T-helper 2 cell (primary cell): ENCODE measurements at regions not wholly inside any gene's neighbourhood (a gene's known extent, or its start where the extent isn't known, plus 50 kb on each side); places are given as distances from the start of the nearest gene placed in this dataset.

Source experiments
- DNase-seq, 5 experiments: peaks; one replicate each; pipeline versions ENCODE4 v3.0.0 to v3.0.0-alpha.2; 2012 to 2022

DNA sequence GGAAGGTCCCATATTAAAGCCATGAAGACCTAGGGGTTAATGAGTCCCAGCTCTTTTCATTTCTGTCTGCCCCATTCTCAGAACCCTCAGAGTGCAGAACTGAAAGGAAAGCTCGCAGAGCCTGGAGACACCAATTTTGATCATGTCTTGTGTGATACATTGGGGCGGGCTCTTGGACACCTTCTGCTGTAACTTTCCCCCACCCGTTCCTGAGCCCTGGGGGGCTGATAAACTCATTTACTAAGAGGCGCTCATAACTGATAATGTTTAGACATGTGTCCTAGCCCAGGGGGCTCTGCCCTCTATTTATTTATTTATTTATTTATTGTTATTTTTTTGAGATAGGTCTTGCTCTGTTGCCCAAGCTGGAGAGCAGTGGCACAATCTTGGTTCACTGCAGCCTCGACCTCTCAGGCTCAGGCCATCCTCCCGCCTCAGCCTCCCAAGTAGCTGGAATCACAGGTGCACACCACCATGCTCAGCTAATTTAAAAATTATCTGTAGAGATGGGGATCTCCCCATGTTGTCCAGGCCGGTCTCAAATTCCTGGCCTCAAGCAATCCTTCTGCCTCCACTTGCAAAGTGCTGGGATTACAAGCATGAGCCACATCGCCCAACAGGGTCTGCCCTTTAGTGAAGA lies 72.4 kb upstream of the HAAO start:
- no peak for DNase-seq

DNA sequence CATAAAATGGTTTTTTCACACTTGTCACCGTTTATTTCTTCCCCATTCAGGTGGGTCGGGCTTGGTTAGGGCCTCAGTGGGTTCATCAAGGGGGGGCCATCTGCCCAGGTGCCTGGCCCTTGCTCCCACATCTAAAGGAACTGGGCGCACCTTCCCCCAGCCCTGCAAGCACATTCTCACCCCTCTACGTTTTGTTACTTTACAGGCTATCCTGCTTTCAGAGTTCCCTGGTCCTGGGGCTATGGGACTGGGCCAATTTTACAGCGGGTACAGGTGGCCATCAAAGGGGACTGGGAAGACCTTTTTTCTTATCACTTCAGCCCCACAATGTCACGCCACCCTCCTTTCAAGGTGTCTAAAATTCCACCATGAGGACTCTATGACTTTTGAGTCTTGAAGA lies 71.8 kb upstream of the HAAO start:
- DNase-seq, result no peak

DNA sequence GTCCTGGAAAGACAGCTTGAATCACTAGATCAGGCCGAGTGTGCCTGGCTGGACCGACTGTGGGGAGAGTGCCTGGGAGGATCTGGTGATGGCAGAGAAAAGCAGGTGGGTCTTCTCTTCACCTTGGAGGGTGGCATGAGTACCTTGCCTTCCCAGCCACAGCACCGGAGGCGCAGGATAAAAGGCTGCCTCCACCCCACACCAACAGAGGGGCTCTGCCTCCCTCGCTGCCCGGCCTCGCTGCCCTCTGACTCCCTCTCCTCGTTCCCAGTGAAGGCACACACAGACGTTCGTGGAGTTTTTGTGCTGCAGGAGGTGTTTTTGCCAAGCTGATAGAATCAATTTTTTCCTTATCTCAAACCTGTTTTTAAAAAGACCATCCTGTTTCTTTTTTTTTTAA lies 71.4 kb upstream of the HAAO start:
- no peak for DNase-seq

DNA sequence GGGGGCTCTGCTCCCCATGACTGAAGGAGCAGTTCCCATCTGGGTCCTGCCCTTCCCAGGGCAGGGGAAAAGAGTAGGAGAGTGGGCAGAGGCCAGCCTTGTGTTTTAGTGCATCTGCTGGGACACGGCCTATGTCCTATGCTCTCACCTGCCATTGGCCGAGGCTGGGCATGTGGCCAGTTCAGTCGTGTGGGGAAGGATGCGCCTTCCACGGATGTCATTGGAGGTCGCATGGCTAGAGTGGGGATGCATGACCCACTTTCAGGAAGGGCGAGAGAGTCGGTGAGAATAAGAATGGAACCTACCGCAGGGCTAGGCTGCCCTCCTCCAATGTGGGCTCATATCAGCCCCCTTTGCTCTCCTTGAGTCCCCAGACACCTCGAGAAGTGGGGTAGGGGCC lies 70.9 kb upstream of the HAAO start:
- no peak for DNase-seq

DNA sequence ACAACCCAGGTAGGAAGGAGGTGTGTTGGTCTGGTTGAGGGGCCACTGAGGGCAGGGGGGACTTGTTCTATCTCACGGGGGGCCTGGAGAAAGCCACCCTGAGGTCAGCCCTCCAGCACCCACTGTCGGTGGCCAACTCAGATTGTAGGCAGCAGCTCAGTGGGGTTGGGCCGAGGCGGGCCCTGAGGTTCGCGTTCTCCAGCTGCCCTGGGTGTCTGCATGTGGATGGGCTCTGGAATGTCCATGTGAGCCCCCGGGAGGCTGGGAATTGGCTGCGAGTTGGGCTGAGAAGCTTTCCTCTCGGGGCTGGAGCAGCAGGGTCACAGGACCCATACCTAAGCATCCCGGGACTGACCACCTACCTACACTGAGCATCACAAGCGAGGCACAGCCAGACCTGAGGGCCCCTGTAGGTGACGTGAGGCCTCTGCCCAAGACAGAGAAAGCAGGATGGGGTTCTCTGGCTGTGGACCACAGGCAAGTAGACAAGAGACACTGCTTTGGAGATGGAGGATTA lies 70.3 kb upstream of the HAAO start:
- no peak for DNase-seq

DNA sequence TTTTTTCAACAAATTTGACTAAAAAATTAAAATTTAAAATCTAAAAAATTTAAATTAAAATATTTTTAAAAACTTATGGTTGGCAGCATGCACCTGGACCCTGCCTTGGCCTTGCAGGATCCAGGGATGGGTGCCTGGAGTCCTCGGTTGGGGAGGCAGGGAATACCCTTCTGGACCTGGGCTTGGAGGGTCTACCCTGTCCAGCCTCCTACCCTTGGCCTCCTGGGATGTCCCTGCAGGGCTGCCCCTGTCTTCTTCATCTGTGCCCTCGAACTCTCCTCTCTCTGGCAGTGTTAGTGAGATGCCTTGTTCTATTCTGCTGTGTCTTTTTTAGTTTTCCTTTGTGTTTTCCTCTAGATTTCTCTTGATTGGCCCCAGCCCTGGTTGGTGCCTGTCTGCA lies 68.9 kb upstream of the HAAO start:
- no peak for DNase-seq

DNA sequence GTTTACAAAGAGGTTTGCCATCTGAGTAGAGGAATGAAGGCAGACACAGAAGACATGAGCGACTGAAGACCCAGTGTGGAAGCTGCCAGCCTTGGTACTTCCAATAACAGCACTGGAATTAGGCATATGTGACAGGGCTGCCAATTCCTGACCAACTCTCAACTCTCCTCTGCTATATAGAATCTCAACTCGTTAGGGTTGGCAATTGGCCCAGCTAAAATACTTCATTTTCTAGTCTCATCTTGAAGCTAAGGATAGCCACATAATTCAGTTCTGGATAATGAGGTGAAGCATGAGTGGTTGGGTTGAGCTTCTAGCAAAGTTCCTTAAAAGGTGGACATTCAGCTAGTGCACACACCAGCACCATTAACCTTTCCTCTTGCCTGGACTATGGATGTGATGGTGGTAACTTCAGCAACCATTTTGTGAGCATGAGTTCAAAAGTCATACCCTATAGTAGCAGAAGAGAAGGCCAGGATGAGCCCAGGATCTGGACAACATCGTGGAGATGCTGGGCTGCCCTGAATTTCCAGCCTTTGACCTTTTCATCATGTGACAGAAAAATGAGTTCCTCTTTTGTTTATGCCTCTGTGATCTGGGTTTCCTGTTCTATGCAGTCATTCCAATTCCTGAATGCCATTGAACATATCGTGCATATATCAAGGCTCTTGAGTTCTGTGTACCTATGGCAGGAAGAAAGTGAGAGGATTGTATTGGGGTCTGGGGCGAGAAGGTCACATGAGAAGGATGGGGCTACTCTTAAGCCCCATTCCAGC lies 68.1 kb upstream of the HAAO start:
- no peak for DNase-seq

DNA sequence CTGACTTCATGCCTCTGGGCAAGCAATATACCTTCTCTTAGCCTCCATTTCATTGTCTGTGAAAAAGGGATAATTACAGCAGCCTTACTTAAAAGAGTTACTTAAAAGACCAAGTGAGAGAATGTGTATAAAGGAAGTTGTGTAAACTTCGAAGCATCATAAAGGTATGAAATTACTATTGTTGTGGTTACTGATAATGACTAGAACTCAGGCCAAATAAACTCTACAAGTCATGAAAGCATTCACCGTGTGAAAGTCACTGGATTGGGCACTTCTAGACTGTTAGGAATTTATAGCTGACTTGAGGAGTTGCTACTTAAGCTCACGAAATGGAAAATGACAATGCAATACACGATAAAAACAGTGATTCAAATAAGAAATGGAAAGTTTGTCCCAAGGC lies 67.4 kb upstream of the HAAO start:
- no peak for DNase-seq

DNA sequence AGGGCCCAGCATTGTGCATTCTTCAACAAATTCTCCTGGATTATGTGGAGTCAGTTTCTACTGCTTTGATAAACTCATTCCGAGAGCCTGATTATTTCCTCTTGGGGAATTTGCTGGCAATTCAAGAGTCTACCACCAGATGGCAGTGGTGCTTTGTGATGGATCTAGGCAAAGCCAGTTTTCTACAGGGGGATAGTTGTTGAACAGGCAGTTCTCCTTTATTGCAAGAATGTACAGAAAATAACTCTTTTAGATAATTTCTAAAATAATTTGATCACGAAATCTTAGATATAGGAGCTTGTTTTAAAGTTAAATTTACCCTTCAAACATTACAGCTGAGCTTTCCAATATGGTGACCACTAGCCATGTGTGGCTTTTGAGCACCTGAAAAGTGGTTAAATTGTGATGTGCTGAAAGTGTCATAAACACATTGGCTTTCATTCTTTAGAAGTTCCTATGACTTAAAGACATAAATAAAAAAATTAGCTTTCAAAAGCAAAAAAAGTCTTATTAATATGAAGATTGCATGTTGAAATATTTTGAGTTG lies 66.7 kb upstream of the HAAO start:
- DNase-seq, result peak in 3 of 5 experiments; percentile 20 to 47 (median 44)

DNA sequence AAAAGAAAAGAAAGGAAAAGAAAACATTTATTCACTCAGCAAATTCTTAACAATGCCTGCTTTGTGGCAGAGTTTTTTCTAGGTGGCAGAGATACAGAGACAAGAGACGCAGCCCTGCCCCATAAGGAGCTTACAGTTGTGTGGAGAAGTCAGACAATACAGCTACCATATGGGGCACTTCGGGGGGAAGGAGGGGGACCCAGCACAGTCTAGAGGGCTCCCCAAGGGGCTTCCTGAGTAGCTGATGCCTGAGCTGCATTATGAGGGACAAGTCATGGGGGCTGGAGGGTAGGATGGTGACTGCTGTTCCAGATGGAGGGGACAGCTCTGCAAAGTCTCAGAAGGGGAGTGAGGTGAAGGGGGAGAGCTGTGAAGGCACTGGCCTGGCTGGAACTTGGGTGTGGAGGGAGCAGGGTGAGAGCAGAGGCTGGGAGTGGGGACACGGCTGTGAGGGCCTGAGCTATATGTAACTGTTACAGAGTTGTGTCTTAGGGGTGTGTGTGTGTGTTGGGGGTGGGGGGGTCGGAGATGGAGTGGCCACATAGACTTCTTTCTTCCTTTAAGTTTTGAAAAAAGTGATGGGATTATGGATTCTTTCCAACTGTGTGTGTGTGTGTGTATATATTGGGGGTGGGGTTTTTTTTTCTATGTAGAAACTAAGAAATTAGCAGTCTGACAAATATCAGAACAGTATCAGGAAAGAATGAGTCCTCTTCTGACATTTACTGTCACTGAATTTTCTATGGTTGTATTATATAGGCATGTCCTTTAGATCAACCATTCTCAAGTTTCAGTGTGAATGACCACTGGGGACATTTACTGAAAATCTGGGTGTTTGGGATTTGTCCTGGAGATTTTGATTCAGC lies 66.0 kb upstream of the HAAO start:
- DNase-seq, result no peak

DNA sequence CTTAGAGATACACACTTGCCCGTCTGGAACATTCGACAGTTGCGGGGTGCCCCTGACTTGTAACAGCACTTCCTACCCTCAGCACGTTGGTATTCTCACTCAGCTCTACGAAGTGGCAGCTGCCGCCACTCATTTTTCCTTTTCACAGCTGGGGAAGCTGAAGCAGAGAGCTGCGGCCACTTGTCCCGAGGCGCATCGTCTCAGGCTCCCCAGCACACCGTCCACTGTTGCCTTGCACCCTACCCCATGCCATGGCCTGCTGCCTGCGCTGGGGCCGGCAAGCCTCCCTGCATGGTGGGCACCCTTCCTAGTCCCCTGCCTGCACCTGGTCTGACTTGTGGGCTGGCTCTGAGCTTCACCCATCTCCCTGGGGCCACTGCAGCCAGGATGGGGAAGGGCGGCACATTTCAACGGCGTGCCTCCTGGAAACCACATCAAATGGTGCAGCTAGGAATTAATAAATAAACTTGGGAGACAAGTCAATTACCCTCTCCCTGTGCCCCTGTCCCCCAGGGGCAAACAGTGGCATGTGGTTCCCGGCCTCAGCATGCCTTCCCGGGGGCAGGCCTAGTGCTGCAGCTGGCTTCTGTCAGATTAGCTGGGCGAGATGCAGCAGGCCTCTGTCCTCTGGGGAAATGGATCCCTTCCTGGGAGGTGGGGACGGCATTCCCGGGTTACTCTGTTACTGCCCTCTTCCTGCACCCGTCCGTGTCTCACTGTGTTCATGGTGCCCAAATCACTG lies 64.7 kb upstream of the HAAO start:
- no peak for DNase-seq

DNA sequence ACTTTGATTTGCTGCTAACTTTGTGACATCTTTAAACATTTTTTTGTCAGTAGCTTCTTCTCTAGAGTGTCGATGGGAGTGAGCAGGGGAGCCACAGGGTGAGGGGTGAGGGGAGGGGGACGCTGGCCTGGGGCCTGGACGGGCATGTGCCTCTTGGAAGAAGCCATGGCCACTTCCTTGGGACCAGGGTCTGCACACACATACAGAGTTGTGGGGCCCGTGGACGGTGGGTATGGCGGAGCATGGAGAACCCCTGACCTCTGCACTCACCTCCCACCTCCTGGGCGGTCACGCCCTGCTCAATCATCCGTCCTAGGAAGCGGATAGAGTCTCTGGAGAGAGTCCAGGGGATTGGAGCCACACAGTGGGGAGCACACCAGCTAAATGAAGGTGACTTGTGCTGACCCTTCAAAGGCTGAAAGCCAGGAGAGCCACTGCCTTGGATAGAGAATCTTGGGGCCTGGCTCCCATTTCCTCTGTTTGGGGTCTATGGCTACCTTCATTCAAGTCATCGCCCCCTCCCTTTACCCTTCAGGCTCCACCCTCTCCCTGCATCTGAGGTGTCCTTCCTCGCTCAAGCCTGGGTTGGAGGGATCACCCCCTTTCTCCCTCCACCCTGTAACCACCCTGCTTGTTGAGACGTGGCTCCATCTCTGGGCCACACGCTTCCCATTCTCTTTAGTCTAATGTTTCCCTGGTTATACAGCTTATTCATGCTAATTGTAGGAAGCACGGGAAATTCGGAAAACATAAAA lies 63.9 kb upstream of the HAAO start:
- no peak for DNase-seq

DNA sequence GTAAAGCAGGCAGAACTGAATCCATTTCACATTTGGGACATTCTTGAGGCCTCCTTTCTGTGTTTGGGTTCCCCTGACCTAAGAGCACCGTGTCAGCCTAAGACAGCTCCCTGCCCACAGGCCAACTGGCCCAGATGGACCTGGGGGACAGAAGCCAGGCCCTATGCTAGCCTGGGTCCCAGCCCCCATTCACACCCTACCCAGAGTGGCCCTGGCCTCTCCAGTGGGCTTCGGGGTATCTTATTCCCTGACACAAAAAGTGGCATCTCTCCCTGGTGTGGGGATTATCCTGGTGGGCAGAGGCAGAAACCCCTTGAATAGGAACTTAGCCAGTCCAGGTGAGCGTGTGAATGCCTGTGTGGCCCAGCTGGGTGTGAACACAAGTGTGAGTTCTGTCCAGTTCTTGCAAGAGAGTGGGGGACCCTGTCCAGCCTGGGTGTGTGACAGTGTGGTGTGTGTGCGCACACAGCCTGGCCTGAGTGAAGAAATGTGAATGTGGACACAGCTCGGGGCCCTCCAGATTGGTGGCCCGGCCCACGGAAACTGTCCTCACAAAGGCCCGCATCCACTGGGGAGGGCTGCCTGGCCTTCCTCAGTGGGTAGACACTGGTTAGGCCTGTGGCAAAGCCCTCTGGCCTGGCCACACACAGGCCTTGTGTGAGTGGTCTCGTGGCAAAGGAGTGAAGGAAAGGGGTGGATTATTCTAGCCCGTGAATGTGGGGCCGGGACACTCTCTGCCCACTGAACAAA lies 63.0 kb upstream of the HAAO start:
- no peak for DNase-seq

DNA sequence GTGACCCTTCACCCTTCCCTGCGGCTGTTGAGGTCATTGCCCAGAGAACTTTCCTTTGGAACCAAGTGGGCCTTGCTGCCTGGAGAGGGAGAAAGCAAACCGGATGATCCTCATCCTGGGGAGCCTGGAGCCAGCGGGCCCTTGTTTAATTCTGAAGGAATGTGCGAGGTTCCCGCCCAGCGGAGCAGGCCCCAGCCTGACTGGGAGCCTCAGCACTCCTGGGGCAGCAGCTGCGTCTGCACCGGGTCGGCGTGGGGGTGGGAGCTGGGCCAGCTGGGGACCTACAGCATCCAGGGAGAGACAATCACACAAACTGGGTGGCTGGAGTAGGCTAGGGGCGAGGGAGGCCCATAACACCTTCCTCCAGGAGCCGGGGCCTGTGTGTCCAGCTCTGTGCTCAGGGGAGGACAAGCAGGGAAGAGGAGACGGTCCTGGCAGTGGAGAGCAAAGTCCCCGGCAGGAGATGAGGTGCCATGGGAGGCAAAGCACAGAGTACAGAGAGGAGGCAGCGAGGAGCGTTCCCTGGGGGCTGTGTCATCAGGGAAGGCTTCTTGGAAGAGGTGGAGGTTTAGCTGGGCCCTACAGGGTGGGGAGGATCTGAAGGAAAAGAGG lies 61.9 kb upstream of the HAAO start:
- DNase-seq, result no peak

DNA sequence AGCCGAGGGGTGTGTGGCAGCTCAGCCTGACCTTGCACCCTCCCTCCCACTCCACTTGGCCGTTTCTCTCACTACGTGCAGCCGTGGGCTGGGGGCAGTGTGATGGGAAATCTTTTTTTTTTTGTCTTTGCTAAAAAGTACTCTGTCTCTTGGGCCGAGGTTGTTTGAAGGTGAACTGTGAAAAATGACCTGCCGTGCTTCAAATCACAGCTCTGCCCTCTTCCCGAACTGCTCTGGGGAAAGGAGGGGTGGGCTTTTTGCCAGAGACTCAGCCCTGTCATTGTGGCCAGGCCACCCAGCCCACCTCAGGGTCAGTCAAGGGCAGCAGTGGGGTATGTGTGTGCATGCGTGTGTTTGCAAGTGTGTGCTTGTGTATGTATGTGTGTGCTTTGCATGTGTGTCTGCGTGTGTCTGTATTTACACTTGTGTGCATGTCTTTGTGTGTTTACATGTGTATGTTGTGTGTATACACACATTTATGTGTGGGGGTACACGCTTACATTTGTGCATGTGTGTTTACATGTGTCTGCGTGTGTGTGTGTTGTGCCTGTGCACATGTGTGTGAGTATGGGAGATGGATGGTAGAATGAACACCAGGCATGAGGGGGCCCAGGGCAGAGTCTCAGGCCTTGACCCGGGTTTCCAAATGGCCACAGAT lies 61.3 kb upstream of the HAAO start:
- no peak for DNase-seq

DNA sequence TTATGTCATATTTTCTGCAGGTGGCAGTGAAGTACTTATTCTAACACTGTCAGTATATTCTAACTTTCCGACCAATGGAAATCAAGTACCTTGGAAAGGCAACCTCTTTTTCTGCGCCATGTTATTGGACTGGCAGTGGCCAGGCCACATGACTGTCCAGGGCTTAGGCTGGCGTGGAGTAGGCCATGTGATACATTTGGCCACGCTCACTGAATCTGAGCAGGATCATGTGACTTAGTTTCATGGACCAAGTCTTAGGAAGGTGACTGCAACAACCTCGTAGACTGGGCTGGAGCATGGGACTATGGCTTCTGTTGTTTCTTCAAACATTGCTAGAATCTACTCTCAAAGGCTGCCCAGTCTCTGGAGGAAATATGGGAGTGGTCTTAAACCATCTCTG lies 60.4 kb upstream of the HAAO start:
- no peak for DNase-seq

DNA sequence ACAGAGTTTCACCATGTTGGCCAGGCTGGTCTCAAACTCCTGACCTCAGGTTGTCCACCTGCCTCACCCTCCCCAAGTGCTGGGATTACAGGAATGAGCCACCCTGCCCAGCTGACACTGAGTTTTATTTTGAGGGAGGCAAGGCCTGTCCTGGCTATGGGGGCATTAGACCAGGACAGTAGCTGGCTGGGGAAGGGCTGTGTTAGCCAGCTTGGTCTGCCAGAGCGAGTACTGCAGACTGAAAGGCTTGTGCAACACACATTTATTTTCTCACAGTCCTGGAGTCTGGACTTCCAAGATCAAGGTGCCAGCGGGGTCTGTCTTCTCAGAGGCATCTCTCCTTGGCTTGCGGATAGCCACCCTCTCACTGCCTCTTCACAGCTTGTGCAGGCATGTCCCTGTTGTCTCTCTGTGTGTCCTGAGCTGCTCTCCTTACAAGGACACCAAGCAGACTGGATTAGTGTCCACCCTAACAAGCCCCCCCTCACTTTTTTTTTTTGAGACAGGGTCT lies 59.4 kb upstream of the HAAO start:
- no peak for DNase-seq

DNA sequence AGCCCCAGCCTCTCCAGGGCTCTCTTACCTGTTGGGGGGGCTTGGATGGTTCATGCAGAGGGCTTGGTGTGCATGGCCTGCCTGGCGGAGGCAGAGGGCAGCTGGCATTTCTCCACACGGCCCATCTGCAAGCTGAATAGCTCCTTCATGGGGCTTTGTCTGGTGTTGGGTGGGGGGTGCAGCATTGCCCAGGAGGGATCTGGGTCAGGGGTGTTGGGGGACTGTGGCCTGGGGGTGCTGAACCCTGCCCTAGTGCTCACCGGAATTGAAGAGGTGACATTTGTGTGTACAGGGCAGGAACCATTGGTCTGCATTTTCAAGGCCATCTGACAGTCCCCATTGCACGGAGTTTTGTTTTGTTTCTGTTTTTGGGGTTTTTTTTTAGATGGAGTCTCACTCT lies 58.8 kb upstream of the HAAO start:
- no peak for DNase-seq

DNA sequence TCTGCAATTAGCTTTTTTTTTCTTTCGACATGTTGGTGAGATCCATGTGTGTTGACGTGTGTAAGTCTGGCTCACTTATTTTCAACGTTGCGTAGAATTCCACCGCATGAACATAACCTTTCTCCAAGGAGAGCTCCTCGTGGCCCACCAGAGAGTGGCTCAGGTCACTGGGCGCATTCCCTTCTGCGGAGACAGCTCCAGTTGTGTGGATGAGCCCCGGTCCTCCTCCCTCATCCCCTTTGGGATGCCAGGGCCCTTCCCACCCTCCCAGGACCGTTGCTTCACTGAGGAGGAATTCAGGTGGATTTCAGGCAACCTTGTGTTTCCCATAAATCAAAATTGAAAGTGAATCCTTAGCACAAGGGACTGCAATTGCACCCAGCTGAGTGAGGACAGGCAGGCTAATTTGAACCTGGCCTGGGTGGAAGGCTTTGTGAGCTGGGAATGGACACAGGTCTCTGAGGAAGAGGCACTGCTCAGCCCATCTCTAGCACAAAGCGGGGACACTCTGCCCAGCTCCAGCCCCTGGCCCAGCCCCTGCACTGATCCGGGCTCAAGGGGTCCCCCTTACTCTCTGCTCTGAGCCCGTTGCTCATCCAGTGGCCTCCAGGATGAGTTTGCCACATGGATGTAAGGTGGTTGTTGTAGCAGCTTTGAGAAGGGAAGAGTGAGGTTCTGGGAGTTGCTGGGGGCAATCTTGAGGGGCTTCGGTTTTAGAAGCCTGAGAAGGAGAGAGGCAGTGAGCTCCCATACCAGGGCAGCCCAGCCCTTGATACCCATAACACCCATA lies 57.8 kb upstream of the HAAO start:
- no peak for DNase-seq
